Activated CD8-positive, alpha-beta T cell treated with anti-CD3 and anti-CD28 coated beads for 36 hours (primary cell): ENCODE measurements at regions not wholly inside any gene's neighbourhood (a gene's known extent, or its start where the extent isn't known, plus 50 kb on each side); places are given as distances from the start of the nearest gene placed in this dataset.

Source experiments
- ATAC-seq: fragments of 200-7000 bp; cut with Tn5 transposase; one replicate; pipeline ENCODE4 v1.10.0; 2021; ENCODE audit warnings: mild to moderate bottlenecking, moderate library complexity
- CTCF ChIA-PET: fragments of 350-600 bp; sonication (Branson Sonifier 250); formaldehyde crosslinking; loops from one replicate; lab custom pipeline; 2021; ENCODE audit warnings: antibody characterized with exemption; lab: Charles Lee
- POLR2A ChIA-PET: fragments of 350-600 bp; sonication (Branson Sonifier 250); formaldehyde crosslinking; loops from one replicate; lab custom pipeline; 2021; ENCODE audit warnings: antibody characterized with exemption; lab: Charles Lee
- DNase-seq: peaks from one replicate; pipeline ENCODE4 v3.0.0-alpha.2; 2020
- H3K27ac Mint-ChIP-seq: one replicate; pipeline ENCODE4 v1.8.0; 2021; ENCODE audit warnings: mild to moderate bottlenecking, mixed read lengths
- H3K27me3 Mint-ChIP-seq: one replicate; pipeline ENCODE4 v1.8.0; 2021; ENCODE audit warnings: mixed read lengths
- H3K36me3 Mint-ChIP-seq: one replicate; pipeline ENCODE4 v1.8.0; 2021; ENCODE audit warnings: low read depth, mixed read lengths
- H3K4me1 Mint-ChIP-seq: one replicate; pipeline ENCODE4 v1.8.0; 2021; ENCODE audit warnings: low read depth, mixed read lengths
- H3K4me3 Mint-ChIP-seq: one replicate; pipeline ENCODE4 v1.8.0; 2021; ENCODE audit warnings: mild to moderate bottlenecking, moderate library complexity, mixed read lengths
- H3K9me3 Mint-ChIP-seq: one replicate; pipeline ENCODE4 v1.8.0; 2021; ENCODE audit warnings: mixed read lengths
- intact Hi-C: fragments of 100-400 bp; cut with micrococcal nuclease; formaldehyde crosslinking; loops from one replicate; pipeline ENCODE4 v1.10.0; 2022
- TF ChIP-seq, protein P1 (sequence below): fragments of 200-600 bp; IDR thresholded peaks from one replicate; pipeline ENCODE4 v1.8.0; 2022; ENCODE audit warnings: antibody characterized with exemption, mild to moderate bottlenecking

DNA sequence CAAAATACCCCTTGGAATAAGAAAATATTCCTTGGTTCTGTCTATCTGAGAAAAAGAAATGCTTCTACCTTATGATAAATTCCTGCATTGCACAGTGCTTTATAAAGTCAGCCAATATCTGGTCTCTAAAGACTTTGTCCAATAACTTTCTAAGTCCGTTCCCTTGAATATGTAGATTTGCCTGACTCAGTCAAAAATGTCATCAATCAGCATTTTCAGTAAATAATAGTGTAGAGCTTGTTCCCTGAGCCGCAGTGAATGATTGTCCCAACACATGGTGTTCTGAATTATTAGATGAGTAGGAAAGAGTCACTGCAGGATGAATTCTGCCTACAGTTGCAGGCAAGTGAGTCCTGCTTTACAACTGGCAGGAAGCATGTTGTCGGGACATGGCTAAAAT, 316.8 kb upstream of the RBMS1 start:
- intact Hi-C loops = no loop called here
- Mint-ChIP-seq H3K36me3 (no peaks in the 10 kb centered on the region), H3K4me1 (no peaks in the 10 kb centered on the region)

DNA sequence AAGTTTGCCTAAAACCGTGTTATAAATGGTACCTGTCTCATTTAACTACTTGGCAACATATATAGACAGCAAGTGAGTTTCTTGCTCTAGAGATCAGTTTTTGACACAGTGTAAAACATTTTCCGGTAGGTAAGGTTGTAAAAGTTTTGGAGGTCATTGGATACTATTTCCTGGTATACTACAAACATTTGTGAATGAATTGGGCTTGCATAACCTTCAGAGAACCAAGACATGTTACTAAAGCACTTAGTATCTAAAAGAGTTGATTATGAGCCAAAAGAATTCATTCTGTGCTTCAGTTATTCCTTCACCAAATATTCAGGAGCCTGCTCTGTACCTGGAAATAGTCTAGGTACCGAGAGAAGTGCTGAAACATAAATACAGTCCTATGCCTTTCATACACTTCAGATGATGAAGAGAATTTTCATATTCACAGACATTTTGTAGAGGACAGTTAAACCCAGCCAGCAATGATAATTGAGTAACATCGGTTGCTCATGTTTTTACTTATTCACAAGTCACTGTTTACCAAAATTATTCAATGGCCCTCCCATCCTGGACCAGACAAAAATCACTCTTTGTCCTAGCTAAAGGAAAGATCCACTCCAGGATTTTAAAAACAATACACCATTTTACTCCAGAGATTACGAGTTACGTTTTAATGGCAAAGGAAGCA, 319.4 kb upstream of the RBMS1 start:
- intact Hi-C loops = no loop called here
- ChIA-PET CTCF (no interaction called here), POLR2A (no interaction called here)
- Mint-ChIP-seq H3K27me3 (no peaks in the 10 kb centered on the region), H3K4me3 (no peak overlapping the region), H3K36me3 (no peaks in the 10 kb centered on the region), H3K9me3 (no peaks in the 10 kb centered on the region), H3K27ac (no peak overlapping the region), H3K4me1 (no peaks in the 10 kb centered on the region)
- no peak for ATAC-seq
- TF ChIP-seq, protein P1, sequence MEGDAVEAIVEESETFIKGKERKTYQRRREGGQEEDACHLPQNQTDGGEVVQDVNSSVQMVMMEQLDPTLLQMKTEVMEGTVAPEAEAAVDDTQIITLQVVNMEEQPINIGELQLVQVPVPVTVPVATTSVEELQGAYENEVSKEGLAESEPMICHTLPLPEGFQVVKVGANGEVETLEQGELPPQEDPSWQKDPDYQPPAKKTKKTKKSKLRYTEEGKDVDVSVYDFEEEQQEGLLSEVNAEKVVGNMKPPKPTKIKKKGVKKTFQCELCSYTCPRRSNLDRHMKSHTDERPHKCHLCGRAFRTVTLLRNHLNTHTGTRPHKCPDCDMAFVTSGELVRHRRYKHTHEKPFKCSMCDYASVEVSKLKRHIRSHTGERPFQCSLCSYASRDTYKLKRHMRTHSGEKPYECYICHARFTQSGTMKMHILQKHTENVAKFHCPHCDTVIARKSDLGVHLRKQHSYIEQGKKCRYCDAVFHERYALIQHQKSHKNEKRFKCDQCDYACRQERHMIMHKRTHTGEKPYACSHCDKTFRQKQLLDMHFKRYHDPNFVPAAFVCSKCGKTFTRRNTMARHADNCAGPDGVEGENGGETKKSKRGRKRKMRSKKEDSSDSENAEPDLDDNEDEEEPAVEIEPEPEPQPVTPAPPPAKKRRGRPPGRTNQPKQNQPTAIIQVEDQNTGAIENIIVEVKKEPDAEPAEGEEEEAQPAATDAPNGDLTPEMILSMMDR = no peak
- no peak for DNase-seq

More for the DNA sequence above, 316.8 kb upstream of the RBMS1 start:
- ATAC-seq = no peak
- DNase-seq = no peak
- CTCF ChIA-PET = no interaction called here
- TF ChIP-seq, protein P1 = no peak
- Mint-ChIP-seq H3K27ac (no peak overlapping the region), H3K4me3 (no peak overlapping the region), H3K27me3 (no peaks in the 10 kb centered on the region), H3K9me3 (no peaks in the 10 kb centered on the region)
- POLR2A ChIA-PET = no interaction called here

DNA sequence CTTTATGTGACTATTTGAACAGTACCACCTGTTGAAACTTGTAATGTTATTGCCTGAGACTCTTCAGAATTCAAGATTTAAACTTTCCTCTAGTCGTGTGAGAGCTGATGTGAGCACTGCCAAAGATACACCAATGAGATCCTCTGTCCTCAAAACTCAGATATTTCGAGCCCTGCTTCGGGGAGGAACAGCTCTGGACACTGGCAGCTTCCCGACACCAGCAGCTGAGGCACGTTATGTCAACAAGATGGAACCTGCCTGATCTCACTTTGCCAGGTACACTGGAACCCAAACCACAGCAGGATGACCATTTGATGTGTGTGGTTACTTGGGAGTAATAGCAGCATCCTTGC, 319.9 kb upstream of the RBMS1 start:
- no peak for ATAC-seq
- DNase-seq = no peak
- intact Hi-C loops = no loop called here
- CTCF ChIA-PET = no interaction called here
- Mint-ChIP-seq H3K27me3 (no peaks in the 10 kb centered on the region), H3K4me3 (no peak overlapping the region), H3K9me3 (no peaks in the 10 kb centered on the region), H3K36me3 (no peaks in the 10 kb centered on the region), H3K4me1 (no peaks in the 10 kb centered on the region), H3K27ac (no peak overlapping the region)
- TF ChIP-seq, protein P1 = no peak
- POLR2A ChIA-PET = no interaction called here

GRCh38 chr2:160816916-160817499, 323.4 kb upstream of the RBMS1 start:
- intact Hi-C loops = no loop called here

GRCh38 chr2:160820691-160821090, 327.1 kb upstream of the RBMS1 start:
- H3K9me3 Mint-ChIP-seq = peaks cover 17% of the 10 kb centered on the region
- H3K4me3 Mint-ChIP-seq = no peak overlapping the region
- H3K36me3 Mint-ChIP-seq = peaks cover 6% of the 10 kb centered on the region
- CTCF ChIA-PET = no interaction called here
- H3K4me1 Mint-ChIP-seq = no peaks in the 10 kb centered on the region
- POLR2A ChIA-PET = no interaction called here
- TF ChIP-seq, protein P1 = no peak
- ATAC-seq (no peak), DNase-seq (no peak)
- H3K27me3 Mint-ChIP-seq = no peaks in the 10 kb centered on the region
- H3K27ac Mint-ChIP-seq = no peak overlapping the region
- intact Hi-C loops = no loop called here

More at GRCh38 chr2:160816916-160817499, 323.4 kb upstream of the RBMS1 start:
- no peak for DNase-seq
- no peak for ATAC-seq
- no peaks in the 10 kb centered on the region for H3K9me3 Mint-ChIP-seq
- H3K36me3 Mint-ChIP-seq = no peaks in the 10 kb centered on the region
- CTCF ChIA-PET = no interaction called here
- TF ChIP-seq, protein P1 = no peak
- H3K27ac Mint-ChIP-seq = no peak overlapping the region
- POLR2A ChIA-PET = no interaction called here
- H3K27me3 Mint-ChIP-seq = no peaks in the 10 kb centered on the region
- no peak overlapping the region for H3K4me3 Mint-ChIP-seq
- H3K4me1 Mint-ChIP-seq = no peaks in the 10 kb centered on the region
